NCI-H187 treated with DMSO at 0.1 percent for 48 hours (cell line): ENCODE measurements at regions not wholly inside any gene's neighbourhood (a gene's known extent, or its start where the extent isn't known, plus 50 kb on each side); places are given as distances from the start of the nearest gene placed in this dataset.

Experiments used
- DNase-seq: peaks from one replicate; lab custom pipeline; 2025; lab: John Stamatoyannopoulos, UW

DNA sequence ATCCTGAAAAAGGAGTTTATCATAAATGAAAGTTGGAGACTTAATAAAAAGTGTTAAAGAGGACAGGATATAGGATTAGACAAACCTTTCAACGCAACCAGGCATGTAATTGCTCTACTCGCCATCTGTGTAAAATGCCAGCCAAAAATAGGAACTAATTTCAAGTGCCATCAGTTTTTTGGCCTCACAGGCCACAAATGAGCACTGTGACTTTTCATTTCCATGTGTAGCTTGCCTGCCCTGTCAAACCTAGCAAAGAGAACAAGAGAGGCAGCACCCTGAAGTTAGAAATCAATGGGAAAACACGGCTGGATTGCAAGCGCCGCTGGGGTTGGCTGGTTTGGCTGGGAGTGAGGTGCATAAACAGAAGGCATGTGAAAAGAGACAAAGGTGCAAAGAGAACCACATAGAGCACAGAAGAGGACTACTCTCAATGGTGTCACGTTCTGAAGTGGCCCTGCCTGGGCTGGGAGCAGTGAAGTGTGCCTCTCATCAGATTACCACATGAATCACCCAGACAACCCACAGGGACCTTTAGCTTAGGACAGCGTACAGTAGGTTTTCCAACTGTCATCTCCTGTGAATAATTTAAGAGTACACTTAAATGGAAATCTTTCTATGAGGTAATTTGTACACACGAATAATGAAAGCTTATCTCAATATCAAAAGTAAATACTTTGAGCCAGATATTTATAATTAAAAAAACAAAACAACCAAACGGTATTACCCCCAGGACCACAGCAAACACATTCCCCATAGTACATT lies 78.0 kb upstream of the NHSL1 start:
- peak; percentile 87 for DNase-seq

GRCh38 chr6:138580040-138580439 lies 80.7 kb upstream of the NHSL1 start:
- DNase-seq = no peak

DNA sequence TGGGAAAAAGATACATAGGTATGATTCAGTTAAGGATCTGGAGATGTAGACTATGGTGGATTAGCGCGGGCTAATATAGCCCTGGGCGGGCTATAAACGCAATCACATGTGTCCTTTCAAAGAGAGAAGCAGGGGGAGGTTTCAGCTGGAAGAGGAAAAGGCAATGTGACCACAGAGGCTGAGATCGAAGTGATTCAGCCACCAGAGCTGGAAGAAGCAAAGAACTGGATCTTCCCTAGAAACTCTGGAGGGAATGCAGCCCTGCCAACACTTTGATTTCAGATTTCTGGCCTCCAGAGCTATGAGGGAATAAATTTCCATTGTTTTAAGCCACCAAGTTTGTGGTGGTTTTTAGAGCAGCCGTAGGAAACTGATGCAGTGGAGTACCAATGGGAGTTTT lies 81.5 kb upstream of the NHSL1 start:
- no peak for DNase-seq

DNA sequence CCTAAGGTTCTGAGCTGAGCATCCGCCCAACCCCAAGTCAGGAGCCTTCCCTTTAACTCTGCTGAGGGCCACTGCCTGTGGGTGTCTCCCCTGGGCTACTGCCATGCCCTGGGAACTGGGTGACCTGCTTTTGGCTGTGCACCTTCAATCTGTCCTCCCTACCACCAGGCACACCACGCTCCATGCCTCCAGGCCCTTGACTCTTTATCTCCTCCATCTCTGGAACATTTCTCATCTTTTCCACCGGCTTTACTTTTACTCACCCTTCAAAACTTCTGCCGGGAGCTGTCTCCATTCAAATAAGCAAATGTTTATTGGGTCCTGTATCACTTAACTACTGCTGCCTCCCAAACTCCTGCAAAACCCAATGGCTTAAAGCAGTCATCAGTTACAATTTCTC lies 83.3 kb upstream of the NHSL1 start:
- no peak for DNase-seq

DNA sequence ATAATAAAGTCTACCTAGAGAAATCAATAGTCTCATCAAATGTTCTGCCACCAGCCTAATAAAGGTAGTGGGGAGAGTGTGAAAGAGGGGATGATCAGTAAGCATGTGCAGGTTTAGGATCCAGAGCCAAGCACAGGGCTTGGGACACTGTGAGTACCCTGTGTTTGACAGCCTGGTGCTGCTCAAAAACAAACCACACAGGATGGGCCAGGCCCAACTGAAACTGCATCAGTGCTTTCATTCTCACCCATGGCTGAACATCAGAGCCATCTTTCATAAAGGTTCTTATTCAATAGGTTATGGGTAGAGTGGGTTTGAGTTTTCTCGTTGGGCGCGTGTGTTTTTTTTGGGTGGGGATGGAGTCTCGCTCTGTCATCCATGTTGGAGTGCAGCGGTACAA lies 87.3 kb upstream of the NHSL1 start:
- DNase-seq = no peak

DNA sequence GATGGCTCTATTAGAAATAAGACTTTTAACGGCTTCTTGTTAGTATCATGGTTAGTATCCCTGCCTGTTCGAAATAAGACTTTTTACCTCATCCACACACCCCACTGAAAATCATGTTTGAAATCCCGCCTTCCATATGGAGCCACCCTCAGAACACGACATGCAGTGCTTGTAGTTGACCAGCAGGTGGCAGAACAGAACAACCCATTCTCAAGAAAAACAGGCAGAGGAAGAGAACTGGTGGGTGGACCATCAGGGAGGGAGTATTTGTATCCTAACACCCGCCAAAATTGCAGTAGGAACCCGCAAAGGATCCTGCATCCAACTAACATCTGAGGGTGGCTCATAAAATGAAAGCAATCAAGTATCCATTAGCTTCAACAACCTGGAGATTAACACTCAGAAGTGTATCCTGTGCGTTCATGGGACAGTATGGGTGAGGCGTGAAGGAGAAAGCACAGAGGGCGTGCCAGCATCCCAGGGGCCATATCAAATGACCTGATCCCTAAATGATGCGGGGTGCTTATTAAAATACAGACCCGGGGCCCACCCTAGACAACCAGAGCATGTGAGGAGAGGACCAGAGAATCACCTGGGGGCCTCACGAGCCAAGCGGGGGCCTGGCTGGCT lies 89.6 kb upstream of the NHSL1 start:
- DNase-seq = peak; percentile 42

GRCh38 chr6:138590796-138591709 lies 91.8 kb upstream of the NHSL1 start:
- DNase-seq = no peak

GRCh38 chr6:138592749-138593123 lies 93.4 kb upstream of the NHSL1 start:
- no peak for DNase-seq

DNA sequence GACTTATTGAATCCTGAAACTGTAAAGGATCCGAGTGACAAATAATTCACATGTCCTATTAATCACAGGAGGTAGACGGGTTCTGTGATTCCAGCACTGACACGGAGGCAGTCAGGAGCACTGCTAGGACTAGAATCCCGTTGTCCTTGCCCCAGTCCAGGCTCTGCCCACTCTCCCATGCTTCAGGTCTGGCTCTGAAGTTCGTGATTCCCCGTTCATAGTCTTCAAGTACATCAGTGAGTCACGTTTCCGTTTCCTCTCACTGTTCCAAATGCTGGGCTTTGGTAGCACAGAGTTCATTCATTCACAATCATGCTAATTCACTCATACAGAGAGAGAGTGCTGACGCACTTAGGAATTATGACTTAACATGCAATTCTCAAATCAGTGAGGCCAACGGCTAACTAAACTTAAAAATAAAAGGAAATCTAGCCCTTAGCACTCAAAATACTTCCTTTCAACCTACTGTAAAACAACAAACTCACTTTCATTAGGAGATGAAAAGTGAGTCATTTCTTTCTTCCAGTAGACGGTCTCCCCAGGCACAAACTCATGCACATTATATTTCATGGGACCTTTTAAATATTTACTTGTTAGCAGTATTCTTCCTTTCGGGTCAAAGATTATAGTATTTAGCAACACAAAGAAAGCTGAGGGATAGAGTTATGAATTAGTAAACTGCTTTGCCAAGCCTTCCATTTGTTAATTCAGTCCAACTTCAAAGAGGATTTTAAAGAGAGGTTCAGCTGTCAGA lies 94.0 kb upstream of the NHSL1 start:
- no peak for DNase-seq

- no peak for DNase-seq
Measured at GRCh38 chr6:138593909-138594757, 94.8 kb upstream of the NHSL1 start.

GRCh38 chr6:138594758-138595140 lies 95.5 kb upstream of the NHSL1 start:
- DNase-seq = no peak

- no peak for DNase-seq
Measured at GRCh38 chr6:138596126-138596525, 96.8 kb upstream of the NHSL1 start.

- DNase-seq = no peak
Measured at GRCh38 chr6:138596591-138596990, 97.3 kb upstream of the NHSL1 start.

DNA sequence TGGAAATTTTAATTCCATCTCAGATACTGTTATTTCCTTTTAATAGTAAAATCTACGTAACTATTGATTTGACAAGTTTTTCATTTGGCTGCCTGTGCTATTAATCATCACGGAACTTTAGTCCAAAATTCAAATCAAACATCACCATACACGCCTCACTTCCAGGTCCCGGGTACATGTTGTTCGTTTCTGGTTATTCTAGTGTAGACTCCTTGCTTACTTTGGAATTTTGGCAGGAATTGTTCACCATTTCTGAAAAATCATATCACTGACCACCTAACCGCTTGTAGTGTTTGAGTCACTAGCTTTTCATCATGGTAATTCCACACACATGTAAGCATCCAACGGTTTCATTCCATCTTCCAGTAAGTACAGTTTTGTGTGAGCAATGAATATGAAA lies 98.0 kb upstream of the NHSL1 start:
- DNase-seq = no peak

GRCh38 chr6:138598562-138599173 lies 99.4 kb upstream of the NHSL1 start:
- DNase-seq = no peak

DNA sequence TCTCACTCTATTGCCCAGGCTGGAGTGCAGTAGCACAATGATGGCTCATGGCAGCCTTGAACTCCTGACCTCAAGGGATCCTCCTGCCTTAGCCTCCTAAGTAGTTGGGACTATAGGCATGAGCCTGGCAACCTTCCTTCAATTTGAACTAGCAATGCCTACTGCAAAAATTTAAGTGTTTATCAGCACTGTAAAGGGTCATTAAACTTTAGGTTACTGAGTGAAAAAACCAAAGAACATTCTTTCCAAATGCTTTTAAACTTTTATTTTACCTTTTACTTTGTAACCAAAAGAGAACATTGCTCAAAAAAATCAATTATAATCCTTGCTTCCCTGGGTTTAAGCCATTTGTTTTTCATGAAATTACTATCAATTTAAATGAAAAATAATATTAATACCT lies 101.0 kb upstream of the NHSL1 start:
- DNase-seq = no peak

GRCh38 chr6:138600726-138601125 lies 101.4 kb upstream of the NHSL1 start:
- no peak for DNase-seq

DNA sequence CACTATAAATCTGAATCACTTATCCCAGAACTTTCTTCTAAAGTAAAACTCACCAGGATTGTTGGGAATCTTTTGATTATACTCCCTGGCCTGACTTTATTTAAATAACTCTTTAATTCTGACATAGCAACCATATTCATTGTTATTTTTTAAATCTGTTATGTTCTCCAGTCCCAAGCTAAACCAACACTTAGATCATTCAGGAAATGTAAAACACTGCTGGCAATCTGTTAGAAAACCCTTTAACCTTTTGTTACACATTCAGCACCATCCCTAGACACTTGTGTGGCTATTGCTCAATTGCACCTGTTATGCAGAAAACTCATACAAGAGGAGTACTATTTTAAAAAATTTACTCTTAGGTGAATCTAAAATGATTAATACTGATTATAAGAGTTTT lies 101.8 kb upstream of the NHSL1 start:
- DNase-seq = no peak

DNA sequence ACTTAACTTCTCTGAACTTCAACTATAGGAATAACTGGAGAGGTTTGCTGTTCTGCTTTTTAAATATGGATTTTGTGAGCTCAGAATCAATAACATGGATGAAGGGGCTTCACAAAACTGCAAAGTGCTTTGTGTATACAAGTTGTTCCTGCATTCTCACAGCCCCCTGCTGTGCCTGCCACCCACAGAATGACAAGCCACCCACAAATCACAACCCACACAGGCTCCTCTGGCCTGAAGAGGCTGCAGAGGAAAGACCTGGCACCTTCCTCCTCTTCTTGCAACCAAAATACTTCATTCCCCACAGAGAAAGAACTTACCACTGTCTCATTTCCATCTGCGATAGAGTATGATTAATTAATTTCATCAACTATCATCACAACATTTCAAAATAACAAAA lies 106.7 kb upstream of the NHSL1 start:
- DNase-seq = no peak

DNA sequence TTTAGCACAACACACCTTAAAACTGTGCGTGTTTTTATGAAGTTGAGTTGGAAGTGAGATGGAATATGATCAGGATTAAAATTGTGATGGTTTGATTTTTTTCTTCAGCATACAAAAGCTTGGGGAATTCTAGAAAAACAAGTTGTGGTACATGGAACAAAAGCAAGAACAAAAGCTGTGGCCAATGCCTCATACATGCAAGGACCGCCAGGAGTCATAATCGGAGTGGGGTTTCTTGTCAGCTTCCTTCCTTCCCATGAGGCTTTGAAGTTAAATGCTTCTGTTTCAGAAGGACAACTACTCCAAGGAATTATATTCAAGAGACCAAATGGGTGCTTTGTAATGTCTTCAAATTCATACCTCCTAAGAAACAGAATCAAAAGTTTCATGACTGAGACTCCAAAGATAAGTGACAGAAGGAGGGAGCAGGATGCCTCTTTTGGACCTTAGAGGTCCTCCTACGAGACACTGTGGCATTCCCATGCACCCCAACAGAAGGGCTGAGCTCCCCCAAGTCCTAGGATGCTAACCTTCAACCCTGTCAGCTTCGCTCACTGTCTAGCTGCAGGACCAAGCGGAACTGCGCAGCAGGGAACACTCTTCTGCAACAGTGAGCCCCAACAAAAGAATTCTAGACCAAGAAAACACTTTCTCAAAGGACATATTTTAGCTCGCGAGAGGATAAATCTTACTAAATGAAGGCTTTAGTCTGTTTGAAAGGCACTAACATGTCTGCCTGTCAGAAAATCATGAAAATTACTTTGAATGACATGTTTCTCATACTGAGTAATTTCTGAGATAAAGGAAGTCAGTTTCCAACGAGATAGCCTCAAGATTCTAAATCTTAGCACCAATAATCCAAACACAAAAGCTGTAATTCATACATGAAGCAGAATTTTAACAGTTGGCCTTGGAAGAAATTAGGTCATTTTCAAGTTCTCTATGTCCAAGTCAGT lies 108.5 kb upstream of the NHSL1 start:
- no peak for DNase-seq
